Astrocyte (in vitro differentiated cells and primary cell): ENCODE measurements at regions not wholly inside any gene's neighbourhood (a gene's known extent, or its start where the extent isn't known, plus 50 kb on each side); places are given as distances from the start of the nearest gene placed in this dataset.

Source experiments
- DNase-seq: peaks from one replicate; pipeline ENCODE4 v3.0.0-alpha.2; 2010; ENCODE audit warnings: low read depth
- FAIRE-seq: peaks from 2 replicates; lab custom pipeline; 2011; peaks lifted over from hg19 to GRCh38; lab: Jason Lieb, UNC
- H2AFZ ChIP-seq: 2 replicates; pipeline ENCODE4 v1.6.0; 2012; ENCODE audit warnings: low read depth, low read length, inconsistent platforms
- H3K27ac ChIP-seq: 2 replicates; pipeline ENCODE4 v1.5.1; 2011; ENCODE audit warnings: low read depth, low read length, inconsistent platforms
- H3K27me3 ChIP-seq: 2 replicates; pipeline ENCODE4 v1.6.0; 2011; ENCODE audit warnings: low read length, inconsistent platforms; ENCODE audit not compliant: insufficient read depth
- H3K36me3 ChIP-seq: 2 replicates; pipeline ENCODE4 v1.5.1; 2011; ENCODE audit warnings: low read length, inconsistent platforms; ENCODE audit not compliant: insufficient read depth
- H3K4me1 ChIP-seq: 2 replicates; pipeline ENCODE4 v1.5.1; 2011; ENCODE audit warnings: low read length, inconsistent platforms; ENCODE audit not compliant: insufficient read depth
- H3K4me2 ChIP-seq: 2 replicates; pipeline ENCODE4 v1.6.0; 2012; ENCODE audit warnings: low read length, inconsistent platforms
- H3K4me3 ChIP-seq: 2 replicates; pipeline ENCODE4 v1.5.1; 2011; ENCODE audit warnings: low read depth, mild to moderate bottlenecking, low read length, inconsistent platforms; ENCODE audit not compliant: insufficient read depth
- H3K79me2 ChIP-seq: 2 replicates; pipeline ENCODE4 v1.6.0; 2012; ENCODE audit warnings: mild to moderate bottlenecking, low read length, inconsistent platforms; ENCODE audit not compliant: insufficient read depth
- H3K9ac ChIP-seq: 2 replicates; pipeline ENCODE4 v1.6.0; 2012; ENCODE audit warnings: mild to moderate bottlenecking, low read length, inconsistent platforms
- H3K9me3 ChIP-seq: 2 replicates; pipeline ENCODE4 v1.5.1; 2012; ENCODE audit warnings: low read depth, mild to moderate bottlenecking, low read length, inconsistent platforms; ENCODE audit not compliant: insufficient read depth
- H4K20me1 ChIP-seq: 2 replicates; pipeline ENCODE4 v1.6.0; 2012; ENCODE audit warnings: low read length, inconsistent platforms; ENCODE audit not compliant: insufficient read depth
- H3K27ac Mint-ChIP-seq: one replicate; pipeline ENCODE4 v1.8.0; 2021; ENCODE audit warnings: mild to moderate bottlenecking, mixed read lengths; ENCODE audit not compliant: unreplicated experiment
- H3K27me3 Mint-ChIP-seq: one replicate; pipeline ENCODE4 v1.8.0; 2021; ENCODE audit warnings: low read depth, mixed read lengths; ENCODE audit not compliant: unreplicated experiment
- H3K36me3 Mint-ChIP-seq: one replicate; pipeline ENCODE4 v1.8.0; 2021; ENCODE audit warnings: low read depth, mixed read lengths; ENCODE audit not compliant: unreplicated experiment
- H3K4me1 Mint-ChIP-seq: one replicate; pipeline ENCODE4 v1.8.0; 2021; ENCODE audit warnings: low read depth, mixed read lengths; ENCODE audit not compliant: unreplicated experiment
- H3K4me3 Mint-ChIP-seq: one replicate; pipeline ENCODE4 v1.8.0; 2021; ENCODE audit warnings: mild to moderate bottlenecking, moderate library complexity, mixed read lengths; ENCODE audit not compliant: unreplicated experiment
- H3K9me3 Mint-ChIP-seq: one replicate; pipeline ENCODE4 v1.8.0; 2021; ENCODE audit warnings: mild to moderate bottlenecking, mixed read lengths; ENCODE audit not compliant: unreplicated experiment
- EZH2 ChIP-seq: IDR thresholded peaks from 2 replicates; pipeline ENCODE4 v1.6.1; 2012; ENCODE audit warnings: mild to moderate bottlenecking, low read length, inconsistent platforms; ENCODE audit not compliant: insufficient read depth
- TF ChIP-seq, protein P1 (sequence below): IDR thresholded peaks from 2 replicates; pipeline ENCODE4 v1.5.1; 2011; ENCODE audit warnings: low read depth, mild to moderate bottlenecking, inconsistent platforms, low read length, moderate library complexity; ENCODE audit not compliant: insufficient read depth

DNA sequence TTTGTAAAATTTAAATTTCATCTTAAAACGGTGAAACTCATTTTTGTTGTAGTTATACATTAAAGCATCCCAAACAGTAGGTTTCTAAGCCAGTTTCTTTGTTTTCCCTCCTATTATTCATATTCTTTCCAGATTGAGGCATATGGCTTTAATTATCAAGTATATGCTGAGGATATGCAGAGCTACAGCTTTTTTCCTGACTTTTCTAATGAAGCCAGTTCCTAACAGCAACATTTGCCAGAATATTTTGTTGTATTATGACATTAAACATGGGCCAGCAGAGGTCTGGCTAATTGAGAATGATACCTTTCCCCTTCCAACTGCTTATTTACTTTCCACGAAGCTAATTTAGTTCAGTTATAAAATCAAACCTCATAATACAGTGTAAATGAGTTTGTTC, 75.3 kb downstream of the SLIT2 start:
- no peaks in the 10 kb centered on the region for H3K27me3 ChIP-seq
- H3K27ac ChIP-seq = no peak overlapping the region
- H2AFZ ChIP-seq = no peak overlapping the region
- Mint-ChIP-seq H3K27ac (no peak overlapping the region), H3K9me3 (no peaks in the 10 kb centered on the region), H3K4me1 (no peaks in the 10 kb centered on the region), H3K36me3 (no peaks in the 10 kb centered on the region), H3K27me3 (no peaks in the 10 kb centered on the region), H3K4me3 (no peak overlapping the region)
- no peaks in the 10 kb centered on the region for H3K4me1 ChIP-seq
- TF ChIP-seq, protein P1, sequence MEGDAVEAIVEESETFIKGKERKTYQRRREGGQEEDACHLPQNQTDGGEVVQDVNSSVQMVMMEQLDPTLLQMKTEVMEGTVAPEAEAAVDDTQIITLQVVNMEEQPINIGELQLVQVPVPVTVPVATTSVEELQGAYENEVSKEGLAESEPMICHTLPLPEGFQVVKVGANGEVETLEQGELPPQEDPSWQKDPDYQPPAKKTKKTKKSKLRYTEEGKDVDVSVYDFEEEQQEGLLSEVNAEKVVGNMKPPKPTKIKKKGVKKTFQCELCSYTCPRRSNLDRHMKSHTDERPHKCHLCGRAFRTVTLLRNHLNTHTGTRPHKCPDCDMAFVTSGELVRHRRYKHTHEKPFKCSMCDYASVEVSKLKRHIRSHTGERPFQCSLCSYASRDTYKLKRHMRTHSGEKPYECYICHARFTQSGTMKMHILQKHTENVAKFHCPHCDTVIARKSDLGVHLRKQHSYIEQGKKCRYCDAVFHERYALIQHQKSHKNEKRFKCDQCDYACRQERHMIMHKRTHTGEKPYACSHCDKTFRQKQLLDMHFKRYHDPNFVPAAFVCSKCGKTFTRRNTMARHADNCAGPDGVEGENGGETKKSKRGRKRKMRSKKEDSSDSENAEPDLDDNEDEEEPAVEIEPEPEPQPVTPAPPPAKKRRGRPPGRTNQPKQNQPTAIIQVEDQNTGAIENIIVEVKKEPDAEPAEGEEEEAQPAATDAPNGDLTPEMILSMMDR = no peak
- TF ChIP-seq EZH2 = no peak
- H4K20me1 ChIP-seq = no peaks in the 10 kb centered on the region
- no peaks in the 10 kb centered on the region for H3K36me3 ChIP-seq
- no peaks in the 10 kb centered on the region for H3K9me3 ChIP-seq
- no peak overlapping the region for H3K4me2 ChIP-seq
- H3K79me2 ChIP-seq = no peaks in the 10 kb centered on the region
- no peak for FAIRE-seq
- DNase-seq = no peak
- H3K4me3 ChIP-seq = no peak overlapping the region
- no peak overlapping the region for H3K9ac ChIP-seq

DNA sequence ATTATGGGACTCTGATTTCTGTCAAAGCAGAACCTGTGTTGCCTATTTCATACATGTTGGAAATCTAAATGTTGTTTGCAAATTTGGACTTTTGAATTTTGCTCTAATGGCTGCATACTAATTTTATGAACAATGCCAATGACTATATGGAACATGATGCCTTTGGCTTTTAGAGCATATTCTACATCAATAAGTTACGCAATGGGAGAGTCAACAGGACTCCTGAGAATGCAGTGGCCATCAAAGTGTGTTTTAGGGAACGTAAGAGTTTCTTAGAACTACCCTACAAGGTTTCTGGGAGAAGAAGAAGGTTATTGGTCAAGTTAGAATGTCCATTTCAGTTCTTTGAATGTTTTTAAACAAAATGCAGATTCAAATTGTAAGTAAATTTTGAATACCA, 76.1 kb downstream of the SLIT2 start:
- Mint-ChIP-seq H3K36me3 (no peaks in the 10 kb centered on the region), H3K27me3 (no peaks in the 10 kb centered on the region), H3K27ac (no peak overlapping the region), H3K4me1 (no peaks in the 10 kb centered on the region), H3K4me3 (no peak overlapping the region), H3K9me3 (no peaks in the 10 kb centered on the region)
- DNase-seq = no peak
- Histone ChIP-seq H3K9ac (no peak overlapping the region), H4K20me1 (no peaks in the 10 kb centered on the region), H2AFZ (no peak overlapping the region), H3K4me1 (no peaks in the 10 kb centered on the region), H3K36me3 (no peaks in the 10 kb centered on the region), H3K27ac (no peak overlapping the region), H3K79me2 (no peaks in the 10 kb centered on the region), H3K27me3 (no peaks in the 10 kb centered on the region), H3K4me3 (no peak overlapping the region), H3K4me2 (no peak overlapping the region), H3K9me3 (no peaks in the 10 kb centered on the region)
- TF ChIP-seq, protein P1 = no peak
- TF ChIP-seq EZH2 = no peak
- FAIRE-seq = no peak

DNA sequence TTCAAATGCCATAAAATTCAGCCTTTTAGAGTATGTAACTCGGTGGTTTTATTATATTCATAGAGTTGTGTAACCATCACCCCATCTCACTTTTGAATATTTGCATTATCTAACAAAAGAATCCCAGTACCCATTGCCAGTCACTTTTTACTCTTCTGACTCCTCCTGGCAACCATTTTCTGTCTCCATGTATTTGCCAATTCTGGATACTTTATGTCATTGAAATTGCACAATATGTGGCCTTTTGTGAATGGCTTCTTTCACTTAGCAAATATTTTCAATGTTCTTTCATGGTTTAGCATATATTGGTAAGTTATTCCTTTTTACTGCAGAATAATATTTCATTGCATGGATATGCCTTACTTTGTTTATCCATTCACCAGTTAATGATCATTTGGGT, 79.9 kb downstream of the SLIT2 start:
- H3K36me3 Mint-ChIP-seq = no peaks in the 10 kb centered on the region
- DNase-seq (no peak), FAIRE-seq (no peak)
- Histone ChIP-seq H3K9me3 (no peaks in the 10 kb centered on the region), H3K4me1 (no peaks in the 10 kb centered on the region), H3K4me2 (no peak overlapping the region), H3K36me3 (no peaks in the 10 kb centered on the region), H3K27me3 (no peaks in the 10 kb centered on the region), H3K27ac (no peak overlapping the region), H3K79me2 (no peaks in the 10 kb centered on the region), H2AFZ (no peak overlapping the region), H3K4me3 (no peak overlapping the region), H3K9ac (no peak overlapping the region), H4K20me1 (no peaks in the 10 kb centered on the region)
- H3K4me3 Mint-ChIP-seq = no peak overlapping the region
- no peak for TF ChIP-seq EZH2
- TF ChIP-seq, protein P1 = no peak
- H3K27ac Mint-ChIP-seq = no peak overlapping the region
- H3K4me1 Mint-ChIP-seq = no peaks in the 10 kb centered on the region
- H3K27me3 Mint-ChIP-seq = no peaks in the 10 kb centered on the region
- H3K9me3 Mint-ChIP-seq = no peaks in the 10 kb centered on the region
